Tibial artery (tissue), 4 donors: ENCODE measurements at regions not wholly inside any gene's neighbourhood (a gene's known extent, or its start where the extent isn't known, plus 50 kb on each side); places are given as distances from the start of the nearest gene placed in this dataset.

ENCODE experiments used
- DNase-seq, 2 donors: peaks; one replicate each; pipeline ENCODE4 v3.0.0-alpha.2; 2019
- H3K27ac ChIP-seq, 2 donors: fragments of 200-600 bp; sonication (generic) in 1 of 2; 1 replicate in 1 of 2; 2 replicates in 1 of 2; pipeline ENCODE4 v1.5.1; 2018 to 2019; ENCODE audit warnings: mild to moderate bottlenecking in 1 of 2
- H3K27me3 ChIP-seq, 2 donors: fragments of 200-600 bp; sonication (generic) in 1 of 2; one replicate each; pipeline versions ENCODE4 v1.5.1 to v1.6.0; 2016 to 2019
- H3K36me3 ChIP-seq, 3 donors: fragments of 200-600 bp; sonication (generic) in 2 of 3; one replicate each; pipeline ENCODE4 v1.5.1; 2016 to 2019; ENCODE audit warnings: mild to moderate bottlenecking in 2 of 3
- H3K4me1 ChIP-seq, 4 donors: fragments of 200-600 bp; sonication (generic) in 2 of 4; 1 replicate in 3 of 4; 2 replicates in 1 of 4; pipeline ENCODE4 v1.5.1; 2016 to 2019
- H3K4me3 ChIP-seq, 2 donors: fragments of 200-600 bp; sonication (generic) in 1 of 2; 1 replicate in 1 of 2; 2 replicates in 1 of 2; pipeline ENCODE4 v1.5.1; 2018 to 2019; ENCODE audit warnings: mild to moderate bottlenecking in 2 of 2
- H3K9me3 ChIP-seq, 3 donors: fragments of 200-600 bp; sonication (generic) in 1 of 3; one replicate each; pipeline ENCODE4 v1.5.1; 2016 to 2019
- intact Hi-C: fragments of 100-400 bp; cut with DNase I; formaldehyde crosslinking; loops from one replicate; pipeline ENCODE4 v1.15.0; 2023; ENCODE audit warnings: low total_unique reads
- TF ChIP-seq, protein P1 (sequence below), 2 experiments: fragments of 200-600 bp in 1 of 2; fragments of 450-650 bp in 1 of 2; IDR thresholded peaks; one replicate each; pipeline ENCODE4 v1.5.1; 2017 to 2019; ENCODE audit warnings: antibody characterized with exemption in 2 of 2, mild to moderate bottlenecking in 1 of 2, moderate library complexity in 1 of 2

DNA sequence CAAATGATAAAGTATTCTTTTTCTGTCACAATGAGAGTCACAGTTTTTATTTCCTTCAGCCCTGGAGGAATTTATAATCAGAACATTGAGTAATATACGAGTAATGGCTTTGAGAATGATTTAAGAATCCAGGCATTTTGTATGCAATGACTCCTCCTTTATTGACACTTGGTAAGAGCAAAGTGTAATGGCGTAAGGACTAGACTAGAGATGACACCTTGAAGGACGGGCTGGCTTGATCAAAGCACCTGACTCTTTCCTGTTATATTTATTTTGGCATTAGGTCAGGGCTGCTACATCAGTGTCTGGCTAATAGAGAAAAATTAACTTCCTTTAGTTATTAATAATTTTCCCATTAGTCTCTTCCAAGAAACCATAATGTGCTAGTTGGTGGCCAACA, 482.4 kb upstream of the GCFC2 start:
- Histone ChIP-seq H3K4me3 (no peak overlapping the region), H3K4me1 (no peaks in the 10 kb centered on the region), H3K27ac (no peak overlapping the region), H3K36me3 (no peaks in the 10 kb centered on the region), H3K9me3 (no peaks in the 10 kb centered on the region), H3K27me3 (no peaks in the 10 kb centered on the region)
- TF ChIP-seq, protein P1, sequence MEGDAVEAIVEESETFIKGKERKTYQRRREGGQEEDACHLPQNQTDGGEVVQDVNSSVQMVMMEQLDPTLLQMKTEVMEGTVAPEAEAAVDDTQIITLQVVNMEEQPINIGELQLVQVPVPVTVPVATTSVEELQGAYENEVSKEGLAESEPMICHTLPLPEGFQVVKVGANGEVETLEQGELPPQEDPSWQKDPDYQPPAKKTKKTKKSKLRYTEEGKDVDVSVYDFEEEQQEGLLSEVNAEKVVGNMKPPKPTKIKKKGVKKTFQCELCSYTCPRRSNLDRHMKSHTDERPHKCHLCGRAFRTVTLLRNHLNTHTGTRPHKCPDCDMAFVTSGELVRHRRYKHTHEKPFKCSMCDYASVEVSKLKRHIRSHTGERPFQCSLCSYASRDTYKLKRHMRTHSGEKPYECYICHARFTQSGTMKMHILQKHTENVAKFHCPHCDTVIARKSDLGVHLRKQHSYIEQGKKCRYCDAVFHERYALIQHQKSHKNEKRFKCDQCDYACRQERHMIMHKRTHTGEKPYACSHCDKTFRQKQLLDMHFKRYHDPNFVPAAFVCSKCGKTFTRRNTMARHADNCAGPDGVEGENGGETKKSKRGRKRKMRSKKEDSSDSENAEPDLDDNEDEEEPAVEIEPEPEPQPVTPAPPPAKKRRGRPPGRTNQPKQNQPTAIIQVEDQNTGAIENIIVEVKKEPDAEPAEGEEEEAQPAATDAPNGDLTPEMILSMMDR (IDR thresholded peaks at IDR 0.05) = no peak
- intact Hi-C loops = no loop called here
- DNase-seq = no peak

DNA sequence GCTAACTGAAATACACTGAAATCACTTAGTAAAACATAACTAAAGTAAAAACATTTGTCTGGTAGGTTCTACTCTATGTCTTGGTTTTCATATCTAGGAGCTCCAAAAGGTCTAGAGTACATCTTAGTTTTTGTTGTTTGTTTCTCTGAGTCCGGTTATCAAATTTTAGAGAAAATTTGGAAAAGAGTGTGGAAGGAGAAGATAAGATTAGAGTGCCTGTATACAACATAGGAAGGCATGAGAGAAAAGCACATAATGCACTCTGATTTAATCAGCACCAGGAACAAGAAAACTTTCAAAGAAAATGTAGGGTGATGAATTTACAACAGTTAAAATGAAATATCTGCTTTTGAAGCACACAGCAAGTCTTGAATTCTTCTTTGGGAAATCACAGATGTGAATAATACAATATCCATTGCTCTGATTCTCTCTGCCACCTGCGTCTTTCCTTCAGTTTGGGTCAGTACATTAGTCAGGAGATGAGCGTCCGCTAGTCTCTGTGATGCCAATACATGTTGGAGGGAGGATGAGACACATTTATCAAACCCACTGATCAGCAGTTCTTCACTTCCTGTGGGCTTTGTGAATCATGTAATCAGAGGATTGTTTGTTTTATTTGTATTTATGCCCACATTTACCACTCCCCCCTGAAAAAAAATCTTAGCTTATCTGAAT, 477.8 kb upstream of the GCFC2 start:
- no peaks in the 10 kb centered on the region for H3K36me3 ChIP-seq
- no peak overlapping the region for H3K27ac ChIP-seq
- DNase-seq = no peak
- H3K4me1 ChIP-seq = no peaks in the 10 kb centered on the region
- H3K9me3 ChIP-seq = no peaks in the 10 kb centered on the region
- TF ChIP-seq, protein P1 (IDR thresholded peaks at IDR 0.05) = no peak
- no peaks in the 10 kb centered on the region for H3K27me3 ChIP-seq
- no peak overlapping the region for H3K4me3 ChIP-seq
- intact Hi-C loops = no loop called here

DNA sequence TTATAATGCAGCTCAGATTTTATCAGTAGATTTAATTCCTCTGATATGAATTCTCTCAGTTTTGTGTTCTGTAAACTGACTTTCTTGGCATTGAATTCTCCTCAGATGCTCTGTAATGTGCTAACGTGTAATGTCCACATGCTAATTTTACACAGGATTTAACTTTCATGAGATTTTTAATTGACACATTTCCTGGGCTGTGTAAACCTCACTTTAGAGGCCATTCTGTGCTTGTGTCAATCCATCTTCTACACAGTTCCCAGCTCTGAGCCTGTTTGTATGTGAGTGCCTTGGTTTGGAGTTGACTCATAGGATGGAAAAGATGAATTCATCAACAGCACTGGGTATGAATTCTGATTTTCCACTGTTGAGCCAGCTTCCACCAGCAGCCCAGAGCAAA, 476.7 kb upstream of the GCFC2 start:
- no peak overlapping the region for H3K27ac ChIP-seq
- intact Hi-C loops = no loop called here
- H3K9me3 ChIP-seq = no peaks in the 10 kb centered on the region
- H3K27me3 ChIP-seq = no peaks in the 10 kb centered on the region
- H3K36me3 ChIP-seq = no peaks in the 10 kb centered on the region
- TF ChIP-seq, protein P1 (IDR thresholded peaks at IDR 0.05) = no peak
- no peak overlapping the region for H3K4me3 ChIP-seq
- DNase-seq = no peak
- H3K4me1 ChIP-seq = no peaks in the 10 kb centered on the region

DNA sequence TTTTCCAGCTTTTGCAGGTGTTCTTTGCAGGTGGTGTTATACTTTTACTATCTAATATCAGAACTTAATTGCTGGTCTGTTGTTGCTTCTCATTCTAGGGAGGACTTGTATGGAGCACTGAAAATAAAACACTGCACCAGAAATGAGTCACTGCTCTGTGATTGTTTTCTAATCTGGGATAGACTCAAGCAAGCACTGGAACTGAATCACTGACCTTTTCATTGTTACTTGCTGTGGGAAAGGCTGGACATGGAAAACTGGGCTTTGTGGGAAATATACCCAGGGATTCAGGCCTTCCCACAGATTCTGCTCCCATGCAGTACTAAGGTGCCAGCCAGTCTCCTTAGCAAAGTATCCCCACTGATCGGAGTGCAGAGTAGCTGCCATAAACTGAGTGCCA, 470.0 kb upstream of the GCFC2 start:
- Histone ChIP-seq H3K4me1 (no peaks in the 10 kb centered on the region), H3K27me3 (no peaks in the 10 kb centered on the region), H3K36me3 (no peaks in the 10 kb centered on the region), H3K9me3 (no peaks in the 10 kb centered on the region), H3K27ac (no peak overlapping the region), H3K4me3 (no peak overlapping the region)
- TF ChIP-seq, protein P1 (IDR thresholded peaks at IDR 0.05) = no peak
- DNase-seq = no peak
- intact Hi-C loops = no loop called here

DNA sequence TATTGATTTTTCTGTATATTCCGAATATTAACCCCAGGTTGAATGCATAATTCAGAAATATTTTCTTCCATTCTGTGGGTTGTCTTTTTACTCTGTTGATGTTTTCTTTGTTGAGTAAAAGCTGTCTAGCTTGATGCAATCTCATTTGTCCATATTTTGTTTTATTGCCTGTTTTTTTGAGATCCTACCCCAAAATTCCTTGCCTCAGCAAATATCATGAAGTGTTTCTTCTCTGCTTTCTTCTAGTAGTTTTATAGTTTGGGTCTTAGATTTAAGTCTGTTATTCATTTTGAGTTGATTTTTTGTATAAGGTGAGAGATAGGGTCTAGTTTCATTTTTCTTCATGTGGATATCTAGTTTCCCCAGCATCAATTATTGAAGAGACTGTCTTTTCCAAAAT, 467.9 kb upstream of the GCFC2 start:
- H3K9me3 ChIP-seq = no peaks in the 10 kb centered on the region
- H3K4me1 ChIP-seq = no peaks in the 10 kb centered on the region
- H3K36me3 ChIP-seq = no peaks in the 10 kb centered on the region
- no peak overlapping the region for H3K4me3 ChIP-seq
- TF ChIP-seq, protein P1 (IDR thresholded peaks at IDR 0.05) = no peak
- no peak overlapping the region for H3K27ac ChIP-seq
- H3K27me3 ChIP-seq = no peaks in the 10 kb centered on the region
- intact Hi-C loops = no loop called here
- no peak for DNase-seq

DNA sequence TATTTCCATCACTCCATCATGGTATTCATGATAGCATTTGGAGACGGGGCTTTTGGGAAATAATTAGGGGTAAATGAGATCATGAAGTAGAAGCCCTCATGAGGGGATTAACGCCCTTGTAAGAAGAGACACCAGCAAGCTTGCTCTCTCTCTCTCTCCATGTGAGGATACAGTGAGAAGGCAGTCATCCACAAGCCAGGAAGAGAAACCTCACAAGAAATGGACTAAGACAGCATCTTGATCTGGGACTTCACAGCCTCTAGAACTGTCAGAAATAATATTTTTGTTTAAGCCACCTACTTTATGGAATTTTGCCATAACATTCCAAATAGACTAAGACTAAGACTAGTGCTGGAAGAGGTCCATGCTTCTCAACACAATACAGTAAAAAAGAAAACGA, 464.6 kb upstream of the GCFC2 start:
- H3K27me3 ChIP-seq = no peaks in the 10 kb centered on the region
- TF ChIP-seq, protein P1 (IDR thresholded peaks at IDR 0.05) = no peak
- H3K27ac ChIP-seq = no peak overlapping the region
- H3K36me3 ChIP-seq = no peaks in the 10 kb centered on the region
- no peak overlapping the region for H3K4me3 ChIP-seq
- intact Hi-C loops = no loop called here
- H3K4me1 ChIP-seq = no peaks in the 10 kb centered on the region
- H3K9me3 ChIP-seq = no peaks in the 10 kb centered on the region
- DNase-seq = no peak
